Activated effector memory CD4-positive, alpha-beta T cell treated with Interleukin-2 at 50 U/mL for 16 hours (primary cell): ENCODE measurements at regions not wholly inside any gene's neighbourhood (a gene's known extent, or its start where the extent isn't known, plus 50 kb on each side); places are given as distances from the start of the nearest gene placed in this dataset.
A peak's percentile ranks its signal among the peaks of the same experiment; 100 is the strongest.
"Not testable (repeated sequence)": the region's sequence is repeated elsewhere in the genome, so short reads cannot be mapped to it uniquely, and the experiment has no call there.

Experiments
- DNase-seq: peaks from one replicate; pipeline ENCODE4 v3.0.0-alpha.2; 2020

DNA sequence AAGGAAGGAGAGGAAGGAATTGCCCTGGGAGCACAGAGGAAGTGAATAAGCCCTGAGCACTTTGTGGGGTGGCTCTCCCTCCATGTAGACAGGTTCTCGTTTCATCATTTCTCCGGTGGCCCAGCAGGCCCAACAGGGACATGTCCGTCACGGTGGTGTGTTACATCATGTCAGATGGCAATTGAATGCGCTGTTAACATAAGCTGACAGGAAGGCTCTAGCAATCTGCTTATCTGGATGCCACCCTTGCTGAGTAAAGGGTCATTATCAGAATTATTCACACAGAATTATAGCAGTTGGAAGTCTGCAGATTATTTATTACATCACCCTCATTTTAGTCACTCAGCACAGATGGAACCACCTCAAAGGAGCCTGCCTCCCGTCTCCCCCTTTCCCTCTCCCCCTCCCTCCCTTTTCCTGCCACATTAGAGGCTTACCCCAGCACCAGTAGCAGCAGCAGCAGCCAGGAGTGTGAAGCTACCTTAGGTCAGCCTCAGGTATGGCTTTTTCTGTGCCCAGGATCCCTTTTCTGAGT, 124.3 kb upstream of the TRIM2 start:
- DNase-seq: no peak

- no peak for DNase-seq
Measured at GRCh38 chr4:153081006-153081580, 123.2 kb upstream of the TRIM2 start.

GRCh38 chr4:153081693-153082092, 122.5 kb upstream of the TRIM2 start:
- no peak for DNase-seq

- DNase-seq: peak; percentile 5
Measured at GRCh38 chr4:153082322-153083301, 121.6 kb upstream of the TRIM2 start.

- DNase-seq: peak; percentile 25
Measured at GRCh38 chr4:153083447-153083947, 120.7 kb upstream of the TRIM2 start.

- DNase-seq: no peak
Measured at GRCh38 chr4:153084224-153084979, 119.8 kb upstream of the TRIM2 start.

DNA sequence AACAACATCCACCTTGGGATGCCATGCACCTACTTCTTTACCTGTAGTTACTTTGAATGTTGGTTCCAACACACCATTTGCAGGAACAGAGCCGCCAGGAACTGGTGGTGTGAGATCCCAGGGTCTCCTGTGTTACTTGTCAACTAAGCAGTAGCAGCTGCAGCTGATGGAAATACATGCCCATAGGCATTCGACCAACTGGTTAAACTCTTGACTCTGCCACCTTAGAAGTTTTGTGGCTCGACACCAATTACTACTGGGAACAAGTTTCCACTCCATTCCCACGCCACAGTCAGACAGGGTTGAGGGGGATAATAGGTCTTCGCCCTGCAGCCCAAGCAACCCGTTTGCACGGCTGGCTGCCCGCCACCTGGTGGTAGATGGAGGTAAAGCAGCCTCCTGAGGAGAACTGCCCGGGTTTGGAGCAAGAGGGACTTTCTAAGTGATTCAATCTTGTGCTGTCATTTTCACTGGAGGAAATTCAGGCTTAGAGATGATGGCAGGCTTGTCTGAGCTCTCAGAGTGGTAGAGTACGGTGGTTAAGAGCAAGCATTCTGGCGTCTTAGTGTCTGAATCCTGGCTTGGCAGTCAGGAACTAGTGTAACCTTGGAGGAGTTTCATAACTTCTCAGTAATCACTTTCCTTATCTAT, 119.1 kb upstream of the TRIM2 start:
- peak; percentile 71 for DNase-seq

DNA sequence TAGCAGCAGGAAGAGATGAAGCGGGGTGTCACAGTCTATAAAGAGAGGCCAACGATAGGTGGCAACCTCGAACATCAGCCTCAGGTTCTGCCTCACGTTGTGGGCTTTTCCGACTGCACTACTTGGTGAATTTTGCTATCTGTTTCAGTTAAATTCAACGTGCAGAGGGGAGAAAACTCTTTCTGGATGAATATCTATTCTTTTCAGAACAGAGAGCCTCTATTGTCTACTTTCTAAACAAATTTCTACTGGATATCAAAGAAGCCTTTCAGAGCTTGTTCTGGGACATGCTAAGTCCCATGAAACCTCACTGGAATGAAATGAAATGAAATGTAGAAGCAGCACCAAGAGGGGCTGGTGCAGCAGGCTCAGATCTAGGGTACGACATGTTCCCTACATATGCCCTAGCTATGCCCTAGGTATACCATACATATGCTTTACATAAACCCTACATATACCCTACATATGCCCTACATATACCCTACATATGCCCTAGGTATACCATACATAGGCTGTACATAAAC, 116.5 kb upstream of the TRIM2 start:
- DNase-seq: no peak

DNA sequence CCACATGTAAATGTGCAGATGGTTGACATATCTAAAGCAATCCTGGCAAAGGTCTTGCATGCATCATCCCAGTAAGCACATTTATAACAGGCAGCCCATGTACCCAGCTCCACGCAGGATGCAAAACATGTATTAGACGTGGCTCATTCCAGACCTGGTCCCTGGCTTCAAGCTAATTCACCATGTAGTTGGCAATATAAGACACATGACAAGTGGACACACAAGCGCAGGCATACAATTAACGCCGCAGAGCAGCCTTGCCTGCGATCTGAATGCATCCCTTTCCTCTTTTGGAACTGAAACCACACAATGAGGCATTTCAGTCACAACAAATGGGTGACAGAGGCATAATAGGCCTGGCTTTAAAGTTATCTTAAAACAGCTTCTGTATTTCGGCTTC, 114.5 kb upstream of the TRIM2 start:
- no peak for DNase-seq

GRCh38 chr4:153090181-153090580, 114.1 kb upstream of the TRIM2 start:
- DNase-seq: no peak

DNA sequence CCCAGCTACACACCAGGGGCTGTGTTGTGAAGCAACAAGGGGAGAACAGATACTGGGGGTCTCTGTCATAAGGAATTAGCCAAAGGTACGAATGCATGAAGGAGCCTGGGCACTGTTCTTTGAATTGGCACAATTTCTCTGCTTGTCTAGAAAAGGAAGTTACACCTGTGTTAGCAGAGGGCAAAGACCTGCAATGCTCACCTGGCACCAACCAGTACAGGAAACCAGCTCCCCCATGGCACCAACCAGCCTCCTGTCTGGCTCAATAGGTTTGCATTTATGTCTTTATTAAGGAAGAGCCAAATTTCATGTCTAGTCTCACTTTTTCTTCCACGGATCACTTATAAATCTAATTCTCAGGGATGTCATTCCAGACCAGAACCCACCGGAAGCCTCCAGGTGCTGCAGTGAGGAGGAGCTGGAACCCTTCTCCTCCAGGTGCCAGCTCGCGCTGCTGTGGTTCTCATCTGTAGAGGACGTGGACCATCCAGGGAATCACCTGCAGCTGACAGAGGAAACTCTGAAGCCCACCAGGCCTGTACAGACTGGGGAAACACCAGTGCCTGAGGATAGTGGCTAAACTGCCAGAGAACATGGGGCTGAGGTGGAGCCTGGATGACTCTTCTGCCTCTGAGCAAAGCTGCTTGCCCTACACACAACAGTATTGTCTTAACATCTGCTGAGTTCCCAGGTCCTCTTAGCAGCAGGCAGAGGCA, 113.4 kb upstream of the TRIM2 start:
- DNase-seq: no peak

DNA sequence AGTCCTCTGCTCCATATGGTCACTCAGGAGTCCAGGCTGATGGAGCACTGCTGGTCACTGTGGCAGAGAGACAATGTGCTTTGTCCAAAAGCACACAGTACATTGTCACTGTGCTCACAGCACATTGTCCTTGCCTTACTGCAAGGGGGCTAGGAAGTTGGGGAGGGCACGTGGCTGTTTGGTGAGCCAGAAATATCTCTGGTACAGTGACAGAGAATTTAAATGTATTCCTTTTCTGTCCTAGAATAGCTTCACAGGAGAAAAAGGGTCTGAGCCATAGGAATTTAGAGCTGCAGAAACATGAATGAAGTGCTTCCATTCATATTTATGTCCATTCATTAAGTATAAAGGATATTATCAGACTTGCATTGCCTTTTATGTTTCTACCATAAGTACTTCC, 110.8 kb upstream of the TRIM2 start:
- no peak for DNase-seq

GRCh38 chr4:153093802-153094201, 110.4 kb upstream of the TRIM2 start:
- no peak for DNase-seq

DNA sequence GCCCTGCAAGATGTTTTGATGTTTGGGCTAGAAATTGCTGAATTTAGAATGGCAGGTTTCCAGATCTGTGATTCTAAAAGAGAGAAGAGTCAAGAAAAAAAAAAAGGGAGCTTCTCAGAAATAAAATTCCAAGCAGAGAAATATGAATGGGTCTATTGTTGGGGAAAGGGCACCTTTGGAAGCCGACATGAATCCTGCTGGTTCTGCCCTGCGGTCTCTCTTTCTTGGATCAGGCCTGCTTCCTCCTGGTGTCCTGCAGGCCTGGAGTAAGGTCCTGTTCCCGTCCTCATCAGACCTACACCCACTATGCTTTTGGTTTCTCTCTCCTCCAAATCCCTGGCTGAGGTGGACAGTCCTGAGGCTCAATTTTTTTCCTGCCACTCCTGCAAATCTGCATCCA, 109.8 kb upstream of the TRIM2 start:
- no peak for DNase-seq

DNA sequence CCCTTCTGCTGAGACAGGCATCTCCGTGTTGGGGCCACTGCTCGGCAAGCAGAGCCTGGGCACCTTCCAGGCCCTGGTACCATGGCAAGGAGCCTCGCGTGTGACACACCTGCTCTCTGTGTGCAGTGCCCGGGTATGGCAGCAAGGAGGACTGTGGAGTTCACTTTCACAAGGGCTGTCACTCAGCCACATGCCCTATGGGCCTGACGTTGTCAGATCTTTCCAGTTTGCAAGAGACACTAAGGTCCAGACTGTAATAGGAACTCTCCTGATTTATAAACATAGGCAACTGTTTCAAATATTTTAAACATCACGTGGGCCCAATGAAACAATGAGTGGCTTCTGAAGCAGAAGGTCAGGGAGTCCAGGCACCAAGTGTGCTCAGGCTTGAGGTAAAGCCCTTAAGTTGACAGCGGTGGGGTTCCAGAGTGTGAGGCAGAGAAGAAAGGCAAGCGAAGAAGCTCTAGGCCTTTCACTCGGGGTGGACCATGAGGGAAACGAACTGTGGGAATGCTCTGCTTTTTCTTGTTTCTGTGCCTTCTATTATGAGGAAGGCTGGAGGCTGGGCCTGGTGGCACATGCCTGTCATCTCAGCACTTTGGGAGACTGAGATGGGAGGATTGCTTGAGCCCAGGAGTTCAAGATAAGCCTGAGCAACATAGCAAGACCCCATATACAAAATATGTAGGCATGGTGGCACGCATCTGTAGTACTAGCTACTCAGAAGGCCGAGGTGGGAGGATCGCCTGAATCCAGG, 108.6 kb upstream of the TRIM2 start:
- DNase-seq: no peak

- DNase-seq: no peak
Measured at GRCh38 chr4:153096344-153096743, 107.9 kb upstream of the TRIM2 start.

GRCh38 chr4:153098427-153098826, 105.8 kb upstream of the TRIM2 start:
- DNase-seq: no peak

DNA sequence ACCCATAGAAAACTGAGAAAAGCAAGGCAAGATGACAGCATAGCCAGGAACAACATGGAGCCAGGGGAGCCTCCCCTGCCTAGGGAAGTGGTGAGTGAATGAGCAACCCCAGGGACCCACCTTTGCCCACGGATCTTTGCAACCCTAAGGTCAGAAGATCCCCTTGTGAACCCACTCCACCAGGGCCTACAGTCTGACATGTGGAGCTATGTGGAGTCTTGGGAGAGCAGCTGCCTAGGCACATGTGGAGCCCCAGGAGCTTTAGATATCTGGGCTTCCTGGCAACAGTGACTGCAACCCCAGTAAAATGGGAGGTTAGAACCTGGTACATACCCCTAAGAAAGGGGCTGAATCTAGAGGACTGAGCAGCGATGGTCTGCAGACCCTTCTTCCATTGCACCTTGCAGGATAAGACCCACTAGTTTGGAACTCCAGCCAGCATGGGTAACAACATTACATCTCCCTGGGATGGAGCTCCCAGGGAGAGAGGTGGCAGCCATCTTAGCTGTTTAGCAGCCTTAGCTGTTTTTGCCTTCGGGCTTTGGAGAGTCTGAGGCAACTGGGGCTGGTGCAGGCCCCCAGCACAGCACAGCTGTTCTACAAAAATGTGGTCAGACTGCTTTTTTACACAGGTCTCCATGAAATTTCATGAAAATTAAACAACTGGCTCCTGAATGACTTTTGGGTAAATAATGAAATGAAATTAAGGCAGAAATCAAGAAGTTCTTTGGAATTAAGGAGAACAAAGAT, 104.7 kb upstream of the TRIM2 start:
- no peak for DNase-seq

- DNase-seq: not testable (repeated sequence)
Measured at GRCh38 chr4:153106736-153107135, 97.5 kb upstream of the TRIM2 start.

DNA sequence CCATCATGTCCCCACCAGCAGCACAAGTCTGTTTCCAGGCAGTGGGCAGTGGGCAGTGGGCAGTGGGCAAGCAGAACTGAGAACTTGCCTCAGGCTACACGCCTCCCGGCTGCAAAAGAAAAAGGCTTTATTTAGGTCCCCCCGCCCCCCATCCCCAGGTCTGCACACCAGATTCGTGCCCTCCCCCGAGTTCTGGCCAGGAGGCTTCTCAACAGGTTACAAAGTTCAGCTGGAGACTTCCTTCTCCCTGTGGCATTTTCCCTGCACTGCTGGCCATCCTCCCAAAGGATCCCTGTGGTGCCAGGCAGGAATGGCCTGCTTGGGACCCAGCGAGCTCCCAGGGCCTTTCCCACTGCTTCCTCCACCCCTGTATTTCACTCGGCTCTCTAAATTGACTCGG, 97.0 kb upstream of the TRIM2 start:
- no peak for DNase-seq
